ENCODE measurements at regions not wholly inside any gene's neighbourhood (a gene's known extent, or its start where the extent isn't known, plus 50 kb on each side); places are given as distances from the start of the nearest gene placed in this dataset.
"Not testable (repeated sequence)": the region's sequence is repeated elsewhere in the genome, so short reads cannot be mapped to it uniquely, and the experiment has no call there.

GRCh38 chr9:85792057-85792456 is 50.3 kb upstream of the AGTPBP1 start:
- intact Hi-C loops (cut with micrococcal nuclease); H3K27ac Mint-ChIP-seq; H3K4me3 Mint-ChIP-seq; H3K4me1 Mint-ChIP-seq (ENCODE audit: low read depth); H3K9me3 Mint-ChIP-seq; H3K36me3 Mint-ChIP-seq (ENCODE audit: low read depth); H3K27me3 Mint-ChIP-seq: not testable (repeated sequence)

GRCh38 chr9:85802978-85803695 is 61.4 kb upstream of the AGTPBP1 start:
- H3K36me3 Mint-ChIP-seq (ENCODE audit: low read depth): not testable (repeated sequence)
- intact Hi-C loops (cut with micrococcal nuclease): loop anchor here (10.0 kb wide), 1 partner anchor 132 kb away; no protein-coding TSS in a partner anchor

GRCh38 chr9:85804847-85805133 is 63.0 kb upstream of the AGTPBP1 start:
- H3K4me3 Mint-ChIP-seq: peak overlapping the region; percentile 78
- intact Hi-C loops (cut with micrococcal nuclease): loop anchor here (10.0 kb wide), 1 partner anchor 130 kb away; no protein-coding TSS in a partner anchor
- H3K36me3 Mint-ChIP-seq (ENCODE audit: low read depth): peaks cover 17% of the 10 kb centered on the region
- peaks cover 13% of the 10 kb centered on the region for H3K4me1 Mint-ChIP-seq (ENCODE audit: low read depth)
- H3K9me3 Mint-ChIP-seq, H3K27me3 Mint-ChIP-seq: not testable (repeated sequence)
- peak overlapping the region; percentile 73 for H3K27ac Mint-ChIP-seq

More at GRCh38 chr9:85802978-85803695, 61.4 kb upstream of the AGTPBP1 start:
- H3K9me3 Mint-ChIP-seq, H3K4me3 Mint-ChIP-seq, H3K27ac Mint-ChIP-seq, H3K27me3 Mint-ChIP-seq: not testable (repeated sequence)
- H3K4me1 Mint-ChIP-seq (ENCODE audit: low read depth): peaks cover 13% of the 10 kb centered on the region

GRCh38 chr9:85805134-85806005 is 63.6 kb upstream of the AGTPBP1 start:
- Mint-ChIP-seq H3K4me3 (peak overlapping the region; percentile 78), H3K4me1 (ENCODE audit: low read depth) (peaks cover 13% of the 10 kb centered on the region), H3K36me3 (ENCODE audit: low read depth) (peaks cover 17% of the 10 kb centered on the region), H3K27ac (peak overlapping the region; percentile 73)
- not testable (repeated sequence) for H3K27me3 Mint-ChIP-seq, H3K9me3 Mint-ChIP-seq
- intact Hi-C loops (cut with micrococcal nuclease): loop anchor here (10.0 kb wide), 1 partner anchor 129 kb away; no protein-coding TSS in a partner anchor

GRCh38 chr9:85808329-85808728 is 66.6 kb upstream of the AGTPBP1 start:
- H3K4me1 Mint-ChIP-seq (ENCODE audit: low read depth): peaks cover 13% of the 10 kb centered on the region
- H3K9me3 Mint-ChIP-seq, H3K4me3 Mint-ChIP-seq, H3K27me3 Mint-ChIP-seq, H3K27ac Mint-ChIP-seq: not testable (repeated sequence)
- peaks cover 17% of the 10 kb centered on the region for H3K36me3 Mint-ChIP-seq (ENCODE audit: low read depth)
- intact Hi-C loops (cut with micrococcal nuclease): loop anchor here (10.0 kb wide), 1 partner anchor 126 kb away; no protein-coding TSS in a partner anchor

GRCh38 chr9:85813388-85813787 is 71.6 kb upstream of the AGTPBP1 start:
- H3K27me3 Mint-ChIP-seq; intact Hi-C loops (cut with micrococcal nuclease); H3K4me1 Mint-ChIP-seq (ENCODE audit: low read depth); H3K4me3 Mint-ChIP-seq; H3K36me3 Mint-ChIP-seq (ENCODE audit: low read depth); H3K9me3 Mint-ChIP-seq; H3K27ac Mint-ChIP-seq: not testable (repeated sequence)

- intact Hi-C loops (cut with micrococcal nuclease): loop anchor here (5.0 kb wide), 1 partner anchor 88 kb away; no protein-coding TSS in a partner anchor
- H3K27ac Mint-ChIP-seq; H3K4me3 Mint-ChIP-seq; H3K9me3 Mint-ChIP-seq; H3K27me3 Mint-ChIP-seq; H3K36me3 Mint-ChIP-seq (ENCODE audit: low read depth); H3K4me1 Mint-ChIP-seq (ENCODE audit: low read depth): not testable (repeated sequence)
Observed at GRCh38 chr9:85814800-85815199, 73.0 kb upstream of the AGTPBP1 start.

- not testable (repeated sequence) for H3K27ac Mint-ChIP-seq; H3K4me3 Mint-ChIP-seq; H3K4me1 Mint-ChIP-seq (ENCODE audit: low read depth); H3K9me3 Mint-ChIP-seq; H3K27me3 Mint-ChIP-seq
- H3K36me3 Mint-ChIP-seq (ENCODE audit: low read depth): peaks cover 30% of the 10 kb centered on the region
- intact Hi-C loops (cut with micrococcal nuclease): loop anchor here (5.0 kb wide), 1 partner anchor 83 kb away; no protein-coding TSS in a partner anchor
Observed at GRCh38 chr9:85818971-85819370, 77.2 kb upstream of the AGTPBP1 start.

GRCh38 chr9:85820598-85820997 is 78.8 kb upstream of the AGTPBP1 start:
- H3K4me1 Mint-ChIP-seq (ENCODE audit: low read depth); H3K27ac Mint-ChIP-seq; H3K4me3 Mint-ChIP-seq; H3K27me3 Mint-ChIP-seq; intact Hi-C loops (cut with micrococcal nuclease); H3K9me3 Mint-ChIP-seq: not testable (repeated sequence)
- H3K36me3 Mint-ChIP-seq (ENCODE audit: low read depth): peaks cover 35% of the 10 kb centered on the region

GRCh38 chr9:85824949-85825348 is 83.2 kb upstream of the AGTPBP1 start:
- H3K4me3 Mint-ChIP-seq; H3K27ac Mint-ChIP-seq; H3K4me1 Mint-ChIP-seq (ENCODE audit: low read depth); H3K27me3 Mint-ChIP-seq; H3K9me3 Mint-ChIP-seq; intact Hi-C loops (cut with micrococcal nuclease): not testable (repeated sequence)
- H3K36me3 Mint-ChIP-seq (ENCODE audit: low read depth): peaks cover 37% of the 10 kb centered on the region

- H3K4me3 Mint-ChIP-seq; intact Hi-C loops (cut with micrococcal nuclease); H3K27me3 Mint-ChIP-seq; H3K9me3 Mint-ChIP-seq; H3K27ac Mint-ChIP-seq; H3K4me1 Mint-ChIP-seq (ENCODE audit: low read depth); H3K36me3 Mint-ChIP-seq (ENCODE audit: low read depth): not testable (repeated sequence)
Observed at GRCh38 chr9:85834591-85834990, 92.8 kb upstream of the AGTPBP1 start.

- H3K4me3 Mint-ChIP-seq; H3K27me3 Mint-ChIP-seq; H3K4me1 Mint-ChIP-seq (ENCODE audit: low read depth); H3K9me3 Mint-ChIP-seq; H3K27ac Mint-ChIP-seq; intact Hi-C loops (cut with micrococcal nuclease): not testable (repeated sequence)
- H3K36me3 Mint-ChIP-seq (ENCODE audit: low read depth): peaks cover 39% of the 10 kb centered on the region
Observed at GRCh38 chr9:85843949-85844348, 97.0 kb upstream of the NAA35 start.

GRCh38 chr9:85847782-85848181 is 93.2 kb upstream of the NAA35 start:
- H3K4me1 Mint-ChIP-seq (ENCODE audit: low read depth); H3K27ac Mint-ChIP-seq; intact Hi-C loops (cut with micrococcal nuclease); H3K27me3 Mint-ChIP-seq; H3K9me3 Mint-ChIP-seq; H3K4me3 Mint-ChIP-seq: not testable (repeated sequence)
- H3K36me3 Mint-ChIP-seq (ENCODE audit: low read depth): peaks cover 19% of the 10 kb centered on the region

- Mint-ChIP-seq H3K9me3 (peaks cover 9% of the 10 kb centered on the region), H3K4me1 (ENCODE audit: low read depth) (peaks cover 6% of the 10 kb centered on the region), H3K27me3 (no peaks in the 10 kb centered on the region), H3K4me3 (no peak overlapping the region), H3K27ac (no peak overlapping the region), H3K36me3 (ENCODE audit: low read depth) (peaks cover 8% of the 10 kb centered on the region)
- intact Hi-C loops (cut with micrococcal nuclease): no loop called here
Observed at GRCh38 chr9:85858056-85858750, 82.7 kb upstream of the NAA35 start.

Measured in dendritic cell treated with granulocyte-macrophage colony-stimulating factor and Interleukin-4, amounts not matched to agents 40 ng/mL and 50 ng/mL, for 4 days (primary cell).